ENCODE measurements at regions not wholly inside any gene's neighbourhood (a gene's known extent, or its start where the extent isn't known, plus 50 kb on each side); places are given as distances from the start of the nearest gene placed in this dataset.

DNA sequence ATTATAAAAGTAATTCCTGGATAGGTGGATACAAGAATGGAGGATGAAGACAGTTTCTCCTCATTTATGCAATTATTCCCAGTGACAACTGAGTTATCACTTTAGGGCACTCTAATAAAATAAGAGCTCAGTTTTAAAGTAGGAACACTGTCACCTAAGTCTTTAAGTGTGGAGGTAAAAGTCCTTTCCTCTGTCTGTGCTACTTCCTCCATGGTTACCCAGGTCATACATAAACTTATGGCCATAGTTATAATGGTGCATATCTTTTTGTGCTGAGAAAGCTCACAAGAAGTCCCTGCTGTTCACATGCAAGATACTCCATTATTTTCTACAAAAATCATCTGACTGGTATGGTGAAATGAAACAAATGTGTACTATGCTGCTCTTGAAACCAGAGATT lies 1093.6 kb downstream of the IGSF11 start:
- Histone ChIP-seq H3K4me1 (ENCODE audit: control insufficient read depth in 2 of 2, insufficient read depth in 1 of 2, low read depth in 1 of 2, low read length in 2 of 2) (peaks cover 6 to 7% of the 10 kb centered on the region in 2 donors), H2AFZ (ENCODE audit: low read length) (no peak overlapping the region), H3K9ac (ENCODE audit: low read depth, low read length, poor library complexity) (no peak overlapping the region), H4K91ac (ENCODE audit: low read depth, low read length, poor library complexity) (no peak overlapping the region), H3K4me3 (ENCODE audit: low read length in 2 of 2) (no peak overlapping the region), H2BK15ac (ENCODE audit: low read length) (no peak overlapping the region), H3K27ac (replicated peaks; ENCODE audit: low read length) (no peak overlapping the region), H3K9me3 (replicated peaks in 1 of 2; ENCODE audit: control insufficient read depth in 2 of 2, insufficient read depth in 1 of 2, low read depth in 1 of 2, low read length in 2 of 2) (peaks cover 0 to 6% of the 10 kb centered on the region in 2 donors), H3K4me2 (ENCODE audit: insufficient read depth, low read length, poor library complexity, severe bottlenecking) (no peak overlapping the region), H3K79me1 (ENCODE audit: low read depth, low read length) (no peaks in the 10 kb centered on the region), H3K4ac (ENCODE audit: low read length) (no peak overlapping the region), H3K36me3 (replicated peaks in 1 of 2; ENCODE audit: control insufficient read depth in 2 of 2, insufficient read depth in 2 of 2, low read length in 2 of 2) (no peaks in the 10 kb centered on the region), H3K23ac (ENCODE audit: low read depth, low read length, poor library complexity) (no peak overlapping the region), H3K14ac (ENCODE audit: low read length) (no peak overlapping the region), H2BK5ac (ENCODE audit: low read length) (no peak overlapping the region), H3K27me3 (ENCODE audit: control insufficient read depth in 3 of 3, insufficient read depth in 3 of 3, low read depth in 1 of 3, low read length in 3 of 3) (no peaks in the 10 kb centered on the region), H2BK120ac (ENCODE audit: low read depth, low read length) (no peak overlapping the region), H4K8ac (ENCODE audit: low read depth, low read length) (no peak overlapping the region), H3K18ac (ENCODE audit: low read length) (no peak overlapping the region), H2AK5ac (ENCODE audit: low read depth, low read length) (no peak overlapping the region), H2BK12ac (ENCODE audit: low read length) (no peak overlapping the region)
- no peak for DNase-seq (ENCODE audit: low spot score)

DNA sequence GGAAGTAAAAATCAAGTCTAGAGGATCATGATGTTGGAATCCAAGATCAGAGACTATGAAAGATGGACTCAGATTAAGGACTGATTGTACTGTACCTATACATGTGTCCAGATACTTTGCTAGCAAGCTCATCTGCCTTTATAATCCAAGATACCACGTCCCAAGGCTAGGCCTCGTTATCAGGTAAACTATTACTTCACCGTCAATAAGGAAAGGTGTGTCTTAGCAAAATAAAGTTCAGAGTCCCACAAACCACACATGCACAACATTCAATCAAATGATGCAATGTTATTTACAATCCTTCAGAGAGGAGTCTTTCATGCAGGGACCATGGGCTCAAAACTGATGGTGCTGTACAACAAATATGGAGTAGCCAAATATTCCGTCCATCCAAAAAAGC lies 1092.9 kb downstream of the IGSF11 start:
- Histone ChIP-seq H2BK120ac (ENCODE audit: low read depth, low read length) (no peak overlapping the region), H3K4me1 (ENCODE audit: control insufficient read depth in 2 of 2, insufficient read depth in 1 of 2, low read depth in 1 of 2, low read length in 2 of 2) (peaks cover 6 to 7% of the 10 kb centered on the region in 2 donors), H2BK12ac (ENCODE audit: low read length) (no peak overlapping the region), H4K91ac (ENCODE audit: low read depth, low read length, poor library complexity) (no peak overlapping the region), H3K4me2 (ENCODE audit: insufficient read depth, low read length, poor library complexity, severe bottlenecking) (no peak overlapping the region), H3K9ac (ENCODE audit: low read depth, low read length, poor library complexity) (no peak overlapping the region), H3K27me3 (ENCODE audit: control insufficient read depth in 3 of 3, insufficient read depth in 3 of 3, low read depth in 1 of 3, low read length in 3 of 3) (no peaks in the 10 kb centered on the region), H2AFZ (ENCODE audit: low read length) (no peak overlapping the region), H4K8ac (ENCODE audit: low read depth, low read length) (no peak overlapping the region), H2BK15ac (ENCODE audit: low read length) (no peak overlapping the region), H3K27ac (replicated peaks; ENCODE audit: low read length) (no peak overlapping the region), H3K14ac (ENCODE audit: low read length) (no peak overlapping the region), H3K9me3 (replicated peaks in 1 of 2; ENCODE audit: control insufficient read depth in 2 of 2, insufficient read depth in 1 of 2, low read depth in 1 of 2, low read length in 2 of 2) (peaks cover 0 to 6% of the 10 kb centered on the region in 2 donors), H3K36me3 (replicated peaks in 1 of 2; ENCODE audit: control insufficient read depth in 2 of 2, insufficient read depth in 2 of 2, low read length in 2 of 2) (no peaks in the 10 kb centered on the region), H2BK5ac (ENCODE audit: low read length) (no peak overlapping the region), H3K4ac (ENCODE audit: low read length) (no peak overlapping the region), H3K18ac (ENCODE audit: low read length) (no peak overlapping the region), H2AK5ac (ENCODE audit: low read depth, low read length) (no peak overlapping the region), H3K79me1 (ENCODE audit: low read depth, low read length) (no peaks in the 10 kb centered on the region), H3K23ac (ENCODE audit: low read depth, low read length, poor library complexity) (no peak overlapping the region), H3K4me3 (ENCODE audit: low read length in 2 of 2) (no peak overlapping the region)
- WGBS, 2 donors (ENCODE audit: extremely low coverage in 2 of 2, insufficient read length in 2 of 2, insufficient replicate concordance in 1 of 2): no CpG with 5 or more reads among the region's 4 CpGs
- DNase-seq (ENCODE audit: low spot score): no peak

DNA sequence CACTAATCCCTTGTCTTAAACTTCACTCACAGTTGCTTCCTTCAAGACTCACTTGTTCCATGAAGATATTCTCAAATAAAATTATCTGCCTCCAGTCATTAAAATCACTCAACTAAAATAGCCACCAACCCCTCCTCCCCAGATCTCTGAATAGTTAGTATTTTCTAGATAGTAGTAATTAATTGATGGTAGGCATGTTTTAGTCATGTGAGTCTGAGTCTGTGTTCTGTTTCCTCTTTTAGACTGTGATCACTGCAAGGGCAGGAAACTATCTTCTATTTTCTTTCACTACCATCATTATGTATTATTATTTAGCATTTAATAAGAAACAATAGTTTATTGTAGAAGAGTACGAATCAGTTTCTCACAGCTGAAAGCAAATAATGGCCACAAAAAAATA lies 1080.5 kb downstream of the IGSF11 start:
- Histone ChIP-seq H2BK5ac (ENCODE audit: low read length) (no peak overlapping the region), H3K9me3 (replicated peaks in 1 of 2; ENCODE audit: control insufficient read depth in 2 of 2, insufficient read depth in 1 of 2, low read depth in 1 of 2, low read length in 2 of 2) (no peaks in the 10 kb centered on the region), H2AK5ac (ENCODE audit: low read depth, low read length) (no peak overlapping the region), H2BK120ac (ENCODE audit: low read depth, low read length) (no peak overlapping the region), H3K36me3 (replicated peaks in 1 of 2; ENCODE audit: control insufficient read depth in 2 of 2, insufficient read depth in 2 of 2, low read length in 2 of 2) (no peaks in the 10 kb centered on the region), H3K4me2 (ENCODE audit: insufficient read depth, low read length, poor library complexity, severe bottlenecking) (no peak overlapping the region), H3K27ac (replicated peaks; ENCODE audit: low read length) (no peak overlapping the region), H2AFZ (ENCODE audit: low read length) (no peak overlapping the region), H3K23ac (ENCODE audit: low read depth, low read length, poor library complexity) (no peak overlapping the region), H3K4me3 (ENCODE audit: low read length in 2 of 2) (no peak overlapping the region), H3K4me1 (ENCODE audit: control insufficient read depth in 2 of 2, insufficient read depth in 1 of 2, low read depth in 1 of 2, low read length in 2 of 2) (peaks cover 0 to 6% of the 10 kb centered on the region in 2 donors), H3K79me1 (ENCODE audit: low read depth, low read length) (no peaks in the 10 kb centered on the region), H3K27me3 (ENCODE audit: control insufficient read depth in 3 of 3, insufficient read depth in 3 of 3, low read depth in 1 of 3, low read length in 3 of 3) (no peaks in the 10 kb centered on the region), H2BK12ac (ENCODE audit: low read length) (no peak overlapping the region), H3K4ac (ENCODE audit: low read length) (no peak overlapping the region), H3K9ac (ENCODE audit: low read depth, low read length, poor library complexity) (no peak overlapping the region), H3K18ac (ENCODE audit: low read length) (no peak overlapping the region), H4K8ac (ENCODE audit: low read depth, low read length) (no peak overlapping the region), H4K91ac (ENCODE audit: low read depth, low read length, poor library complexity) (no peak overlapping the region), H2BK15ac (ENCODE audit: low read length) (no peak overlapping the region), H3K14ac (ENCODE audit: low read length) (no peak overlapping the region)
- WGBS, 2 donors (ENCODE audit: extremely low coverage in 2 of 2, insufficient read length in 2 of 2, insufficient replicate concordance in 1 of 2): no CpG with 5 or more reads among the region's 1 CpG
- DNase-seq (ENCODE audit: low spot score): no peak

DNA sequence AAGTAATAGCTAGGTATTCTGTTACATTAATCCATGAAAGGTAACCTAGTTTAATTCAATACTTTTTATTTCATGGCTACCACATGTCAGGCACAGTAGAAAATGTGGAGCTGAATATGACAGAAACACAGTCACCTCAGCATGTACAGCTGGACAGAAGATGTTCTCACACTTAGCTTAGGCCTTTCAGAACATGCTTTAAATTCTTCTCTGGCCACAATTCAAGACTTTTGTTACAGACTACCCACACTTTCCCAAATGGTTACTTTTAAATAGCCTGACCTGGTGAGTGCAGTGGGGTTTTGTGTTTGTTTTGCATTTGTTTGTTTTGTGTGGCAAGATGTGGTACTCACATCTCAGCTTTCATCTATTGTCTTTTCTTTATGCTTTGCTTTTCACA lies 1079.5 kb downstream of the IGSF11 start:
- Histone ChIP-seq H3K4me1 (ENCODE audit: control insufficient read depth in 2 of 2, insufficient read depth in 1 of 2, low read depth in 1 of 2, low read length in 2 of 2) (peaks cover 0 to 6% of the 10 kb centered on the region in 2 donors), H3K9me3 (replicated peaks in 1 of 2; ENCODE audit: control insufficient read depth in 2 of 2, insufficient read depth in 1 of 2, low read depth in 1 of 2, low read length in 2 of 2) (no peaks in the 10 kb centered on the region), H3K79me1 (ENCODE audit: low read depth, low read length) (no peaks in the 10 kb centered on the region), H2BK120ac (ENCODE audit: low read depth, low read length) (no peak overlapping the region), H3K4me2 (ENCODE audit: insufficient read depth, low read length, poor library complexity, severe bottlenecking) (no peak overlapping the region), H3K9ac (ENCODE audit: low read depth, low read length, poor library complexity) (no peak overlapping the region), H3K23ac (ENCODE audit: low read depth, low read length, poor library complexity) (no peak overlapping the region), H4K8ac (ENCODE audit: low read depth, low read length) (no peak overlapping the region), H2BK5ac (ENCODE audit: low read length) (no peak overlapping the region), H2AFZ (ENCODE audit: low read length) (no peak overlapping the region), H2BK15ac (ENCODE audit: low read length) (no peak overlapping the region), H4K91ac (ENCODE audit: low read depth, low read length, poor library complexity) (no peak overlapping the region), H3K4me3 (ENCODE audit: low read length in 2 of 2) (no peak overlapping the region), H3K27ac (replicated peaks; ENCODE audit: low read length) (no peak overlapping the region), H2BK12ac (ENCODE audit: low read length) (no peak overlapping the region), H2AK5ac (ENCODE audit: low read depth, low read length) (no peak overlapping the region), H3K14ac (ENCODE audit: low read length) (no peak overlapping the region), H3K4ac (ENCODE audit: low read length) (no peak overlapping the region), H3K18ac (ENCODE audit: low read length) (no peak overlapping the region), H3K27me3 (ENCODE audit: control insufficient read depth in 3 of 3, insufficient read depth in 3 of 3, low read depth in 1 of 3, low read length in 3 of 3) (no peaks in the 10 kb centered on the region), H3K36me3 (replicated peaks in 1 of 2; ENCODE audit: control insufficient read depth in 2 of 2, insufficient read depth in 2 of 2, low read length in 2 of 2) (no peaks in the 10 kb centered on the region)
- no peak for DNase-seq (ENCODE audit: low spot score)

Data from neuronal stem cell (in vitro differentiated cells).